Myocyte (in vitro differentiated cells): ENCODE measurements at regions not wholly inside any gene's neighbourhood (a gene's known extent, or its start where the extent isn't known, plus 50 kb on each side); places are given as distances from the start of the nearest gene placed in this dataset.

Source experiments
- DNase-seq: peaks from one replicate; pipeline ENCODE4 v3.0.0-alpha.2; 2012; ENCODE audit warnings: low read depth

GRCh38 chr20:52820641-52821292, 151.4 kb upstream of the TSHZ2 start:
- no peak for DNase-seq

GRCh38 chr20:52818491-52818890, 153.7 kb upstream of the TSHZ2 start:
- no peak for DNase-seq

GRCh38 chr20:52817981-52818380, 154.2 kb upstream of the TSHZ2 start:
- DNase-seq, result no peak

- no peak for DNase-seq
These were observed 154.6 kb upstream of the TSHZ2 start for GRCh38 chr20:52817511-52817910.

- DNase-seq, result no peak
These were observed 157.8 kb upstream of the TSHZ2 start for GRCh38 chr20:52814371-52814770.

GRCh38 chr20:52812231-52812847, 159.8 kb upstream of the TSHZ2 start:
- no peak for DNase-seq

- DNase-seq, result no peak
These were observed 163.2 kb upstream of the TSHZ2 start for GRCh38 chr20:52809003-52809402.

- DNase-seq, result no peak
These were observed 165.2 kb upstream of the TSHZ2 start for GRCh38 chr20:52806918-52807317.

- DNase-seq, result no peak
These were observed 166.3 kb upstream of the TSHZ2 start for GRCh38 chr20:52805843-52806242.

- no peak for DNase-seq
These were observed 166.9 kb upstream of the TSHZ2 start for GRCh38 chr20:52805296-52805571.

- no peak for DNase-seq
These were observed 167.5 kb upstream of the TSHZ2 start for GRCh38 chr20:52804497-52805295.

- DNase-seq, result no peak
These were observed 170.5 kb upstream of the TSHZ2 start for GRCh38 chr20:52801628-52802006.

GRCh38 chr20:52800734-52801627, 171.2 kb upstream of the TSHZ2 start:
- no peak for DNase-seq

- peak; percentile 1 for DNase-seq
These were observed 173.0 kb upstream of the TSHZ2 start for GRCh38 chr20:52799130-52799529.

- DNase-seq, result no peak
These were observed 174.0 kb upstream of the TSHZ2 start for GRCh38 chr20:52798124-52798523.

GRCh38 chr20:52794853-52795252, 177.3 kb upstream of the TSHZ2 start:
- DNase-seq, result no peak

GRCh38 chr20:52793339-52793963, 178.7 kb upstream of the TSHZ2 start:
- DNase-seq, result no peak

GRCh38 chr20:52791091-52791490, 181.1 kb upstream of the TSHZ2 start:
- DNase-seq, result no peak

- no peak for DNase-seq
These were observed 182.4 kb upstream of the TSHZ2 start for GRCh38 chr20:52789716-52790115.

- DNase-seq, result no peak
These were observed 184.2 kb upstream of the TSHZ2 start for GRCh38 chr20:52787962-52788361.

- DNase-seq, result no peak
These were observed 184.9 kb upstream of the TSHZ2 start for GRCh38 chr20:52787216-52787615.
